Endothelial cell (in vitro differentiated cells): ENCODE measurements at regions not wholly inside any gene's neighbourhood (a gene's known extent, or its start where the extent isn't known, plus 50 kb on each side); places are given as distances from the start of the nearest gene placed in this dataset.

Source experiments
- DNase-seq: peaks from one replicate; pipeline ENCODE4 v3.0.0; 2021; ENCODE audit warnings: low spot score
- H3K27ac Mint-ChIP-seq: one replicate; pipeline ENCODE4 v1.8.0; 2021; ENCODE audit warnings: mixed read lengths, inconsistent platforms; ENCODE audit not compliant: unreplicated experiment
- H3K27me3 Mint-ChIP-seq: one replicate; pipeline ENCODE4 v1.8.0; 2021; ENCODE audit warnings: mild to moderate bottlenecking, moderate library complexity, mixed read lengths, inconsistent platforms; ENCODE audit not compliant: unreplicated experiment
- H3K36me3 Mint-ChIP-seq: one replicate; pipeline ENCODE4 v1.8.0; 2021; ENCODE audit warnings: mild to moderate bottlenecking, low read depth, mixed read lengths, inconsistent platforms; ENCODE audit not compliant: unreplicated experiment
- H3K4me1 Mint-ChIP-seq: one replicate; pipeline ENCODE4 v1.8.0; 2021; ENCODE audit warnings: mild to moderate bottlenecking, mixed read lengths, inconsistent platforms; ENCODE audit not compliant: unreplicated experiment
- H3K4me3 Mint-ChIP-seq: one replicate; pipeline ENCODE4 v1.8.0; 2021; ENCODE audit warnings: mild to moderate bottlenecking, mixed read lengths, inconsistent platforms; ENCODE audit not compliant: unreplicated experiment
- H3K9me3 Mint-ChIP-seq: one replicate; pipeline ENCODE4 v1.8.0; 2021; ENCODE audit warnings: mixed read lengths, inconsistent platforms; ENCODE audit not compliant: unreplicated experiment
- CTCF ChIP-seq: fragments of 200-600 bp; sonication (generic); IDR thresholded peaks from one replicate; pipeline ENCODE4 v1.5.0; 2021; ENCODE audit warnings: antibody characterized with exemption; ENCODE audit not compliant: unreplicated experiment

- H3K4me3 Mint-ChIP-seq: no peak overlapping the region
- H3K36me3 Mint-ChIP-seq: no peaks in the 10 kb centered on the region
- DNase-seq: no peak
- H3K9me3 Mint-ChIP-seq: no peaks in the 10 kb centered on the region
- peaks cover 12% of the 10 kb centered on the region for H3K4me1 Mint-ChIP-seq
- TF ChIP-seq CTCF: no peak
- H3K27ac Mint-ChIP-seq: no peak overlapping the region
- no peaks in the 10 kb centered on the region for H3K27me3 Mint-ChIP-seq
Measured at GRCh38 chr18:34548120-34548972, 161.8 kb upstream of the DTNA start.

- Mint-ChIP-seq H3K36me3 (no peaks in the 10 kb centered on the region), H3K9me3 (no peaks in the 10 kb centered on the region), H3K4me1 (peaks cover 12% of the 10 kb centered on the region), H3K27me3 (no peaks in the 10 kb centered on the region), H3K27ac (no peak overlapping the region), H3K4me3 (no peak overlapping the region)
- no peak for TF ChIP-seq CTCF
- no peak for DNase-seq
Measured at GRCh38 chr18:34548973-34549294, 161.2 kb upstream of the DTNA start.

GRCh38 chr18:34549367-34549766 is 160.7 kb upstream of the DTNA start:
- DNase-seq: no peak
- no peak for TF ChIP-seq CTCF
- no peak overlapping the region for H3K4me3 Mint-ChIP-seq
- H3K36me3 Mint-ChIP-seq: no peaks in the 10 kb centered on the region
- H3K27ac Mint-ChIP-seq: no peak overlapping the region
- H3K27me3 Mint-ChIP-seq: no peaks in the 10 kb centered on the region
- H3K9me3 Mint-ChIP-seq: no peaks in the 10 kb centered on the region
- peaks cover 12% of the 10 kb centered on the region for H3K4me1 Mint-ChIP-seq

- H3K4me3 Mint-ChIP-seq: no peak overlapping the region
- H3K27me3 Mint-ChIP-seq: no peaks in the 10 kb centered on the region
- no peak overlapping the region for H3K27ac Mint-ChIP-seq
- no peak for TF ChIP-seq CTCF
- no peaks in the 10 kb centered on the region for H3K9me3 Mint-ChIP-seq
- peaks cover 12% of the 10 kb centered on the region for H3K4me1 Mint-ChIP-seq
- no peak for DNase-seq
- H3K36me3 Mint-ChIP-seq: no peaks in the 10 kb centered on the region
Measured at GRCh38 chr18:34550156-34550555, 159.9 kb upstream of the DTNA start.

- no peak for DNase-seq
- H3K4me3 Mint-ChIP-seq: no peak overlapping the region
- no peaks in the 10 kb centered on the region for H3K9me3 Mint-ChIP-seq
Measured at GRCh38 chr18:34550902-34551301, 159.2 kb upstream of the DTNA start.

More at GRCh38 chr18:34550902-34551301, 159.2 kb upstream of the DTNA start:
- no peak overlapping the region for H3K27ac Mint-ChIP-seq
- peaks cover 12% of the 10 kb centered on the region for H3K4me1 Mint-ChIP-seq
- no peak for TF ChIP-seq CTCF
- no peaks in the 10 kb centered on the region for H3K36me3 Mint-ChIP-seq
- no peaks in the 10 kb centered on the region for H3K27me3 Mint-ChIP-seq
